ENCODE measurements at regions not wholly inside any gene's neighbourhood (a gene's known extent, or its start where the extent isn't known, plus 50 kb on each side); places are given as distances from the start of the nearest gene placed in this dataset.
"Not testable (repeated sequence)": the region's sequence is repeated elsewhere in the genome, so short reads cannot be mapped to it uniquely, and the experiment has no call there.

DNA sequence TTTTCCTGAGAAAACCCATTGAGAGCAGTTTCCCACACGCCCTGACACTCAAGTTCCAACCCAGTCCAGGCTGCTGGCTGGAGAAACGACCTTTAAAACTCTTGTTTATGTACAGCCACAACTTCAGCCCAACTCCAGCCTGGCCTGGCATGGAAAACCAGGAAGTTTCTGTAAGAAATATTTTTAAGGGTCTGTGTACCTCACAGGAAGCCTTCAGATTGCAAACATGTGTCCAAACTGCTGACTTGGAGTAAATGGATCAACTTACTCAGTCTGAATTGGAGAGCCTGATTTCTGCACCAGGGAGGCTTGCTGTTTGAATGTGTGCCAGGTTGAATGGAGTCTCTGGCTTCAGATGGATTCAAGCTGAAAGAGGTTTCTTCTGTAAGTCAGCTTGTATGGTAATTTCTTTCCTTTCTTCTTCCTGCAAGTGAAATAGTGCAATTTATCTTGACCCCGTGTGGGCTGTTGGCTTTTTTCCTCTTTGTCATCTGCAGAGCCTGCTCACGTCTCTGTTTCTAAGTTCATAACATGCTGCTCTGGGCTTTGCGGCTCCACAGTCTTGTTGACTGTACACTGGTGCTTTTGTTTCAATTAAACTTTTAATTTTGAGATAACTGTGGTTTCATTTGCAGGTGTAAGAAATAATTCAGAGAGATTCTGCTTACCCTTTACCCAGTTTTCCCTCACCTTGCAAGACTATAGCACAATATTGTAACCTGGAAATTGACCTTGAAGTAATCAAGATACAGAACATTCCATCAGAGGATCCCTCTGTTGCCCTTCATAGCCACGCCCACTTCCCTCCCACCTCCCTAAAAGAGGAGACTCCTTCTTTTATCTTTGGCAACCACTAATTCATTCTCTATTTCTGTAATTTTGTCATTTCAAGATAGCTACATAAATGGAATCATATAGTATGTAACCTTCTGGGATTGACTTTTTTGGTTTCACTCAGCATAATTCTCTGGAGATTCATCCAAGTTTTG is 109.7 kb upstream of the PRMT8 start:
- Histone ChIP-seq H3K4me3 (ENCODE audit: low read length in 2 of 2) (no peak overlapping the region), H3K9me3 (ENCODE audit: control insufficient read depth in 1 of 2, low read length in 2 of 2) (no peaks in the 10 kb centered on the region), H3K4me1 (ENCODE audit: insufficient read depth, low read length) (no peaks in the 10 kb centered on the region), H3K27me3 (ENCODE audit: insufficient read depth, low read length) (no peaks in the 10 kb centered on the region), H3K36me3 (ENCODE audit: insufficient read depth, low read length) (no peaks in the 10 kb centered on the region), H3K27ac (ENCODE audit: low read depth, low read length) (no peak overlapping the region)
- peaks cover 0 to 12% (median 3%) of the 10 kb centered on the region in 8 donors for H3K9me3 Mint-ChIP-seq
- H3K27me3 Mint-ChIP-seq = peaks cover 15 to 23% of the 10 kb centered on the region in 2 donors
- no peak overlapping the region for H3K27ac Mint-ChIP-seq
- CTCF ChIA-PET (ENCODE audit: partially characterized antibody) = no interaction called here
- H3K36me3 Mint-ChIP-seq = no peaks in the 10 kb centered on the region
- POLR2A ChIA-PET (ENCODE audit: partially characterized antibody) = no interaction called here
- DNase-seq = no peak
- H3K4me1 Mint-ChIP-seq = no peaks in the 10 kb centered on the region
- intact Hi-C loops (cut with micrococcal nuclease) = no loop called here
- H3K4me3 Mint-ChIP-seq = no peak overlapping the region

- peaks cover 10% of the 10 kb centered on the region in 2 donors for H3K27me3 Mint-ChIP-seq
- no peak for DNase-seq
- no peak overlapping the region for H3K4me3 Mint-ChIP-seq
- Histone ChIP-seq H3K4me3 (ENCODE audit: low read length in 2 of 2) (no peak overlapping the region), H3K36me3 (ENCODE audit: insufficient read depth, low read length) (no peaks in the 10 kb centered on the region), H3K27ac (ENCODE audit: low read depth, low read length) (no peak overlapping the region), H3K9me3 (ENCODE audit: control insufficient read depth in 1 of 2, low read length in 2 of 2) (no peaks in the 10 kb centered on the region), H3K27me3 (ENCODE audit: insufficient read depth, low read length) (no peaks in the 10 kb centered on the region), H3K4me1 (ENCODE audit: insufficient read depth, low read length) (no peaks in the 10 kb centered on the region)
- no peak overlapping the region for H3K27ac Mint-ChIP-seq
- ChIA-PET CTCF (ENCODE audit: partially characterized antibody) (no interaction called here), POLR2A (ENCODE audit: partially characterized antibody) (no interaction called here)
- H3K9me3 Mint-ChIP-seq = peaks cover 0 to 6% (median 3%) of the 10 kb centered on the region in 8 donors
- no peaks in the 10 kb centered on the region for H3K36me3 Mint-ChIP-seq
- peaks cover 0 to 1% (median 0%) of the 10 kb centered on the region in 4 donors for H3K4me1 Mint-ChIP-seq
- intact Hi-C loops (cut with micrococcal nuclease) = no loop called here
These were observed 101.0 kb upstream of the PRMT8 start for GRCh38 chr12:3389986-3390385.

GRCh38 chr12:3397596-3397995 is 93.4 kb upstream of the PRMT8 start:
- DNase-seq; H3K9me3 Mint-ChIP-seq; H3K4me3 Mint-ChIP-seq; H3K27ac ChIP-seq (ENCODE audit: low read depth, low read length); H3K27me3 ChIP-seq (ENCODE audit: insufficient read depth, low read length); H3K36me3 Mint-ChIP-seq; H3K4me3 ChIP-seq (ENCODE audit: low read length in 2 of 2); H3K36me3 ChIP-seq (ENCODE audit: insufficient read depth, low read length); H3K4me1 ChIP-seq (ENCODE audit: insufficient read depth, low read length); CTCF ChIA-PET (ENCODE audit: partially characterized antibody); H3K4me1 Mint-ChIP-seq; intact Hi-C loops (cut with micrococcal nuclease); POLR2A ChIA-PET (ENCODE audit: partially characterized antibody); H3K27ac Mint-ChIP-seq; H3K9me3 ChIP-seq (ENCODE audit: control insufficient read depth in 1 of 2, low read length in 2 of 2): not testable (repeated sequence)
- peaks cover 9 to 12% of the 10 kb centered on the region in 2 donors for H3K27me3 Mint-ChIP-seq

DNA sequence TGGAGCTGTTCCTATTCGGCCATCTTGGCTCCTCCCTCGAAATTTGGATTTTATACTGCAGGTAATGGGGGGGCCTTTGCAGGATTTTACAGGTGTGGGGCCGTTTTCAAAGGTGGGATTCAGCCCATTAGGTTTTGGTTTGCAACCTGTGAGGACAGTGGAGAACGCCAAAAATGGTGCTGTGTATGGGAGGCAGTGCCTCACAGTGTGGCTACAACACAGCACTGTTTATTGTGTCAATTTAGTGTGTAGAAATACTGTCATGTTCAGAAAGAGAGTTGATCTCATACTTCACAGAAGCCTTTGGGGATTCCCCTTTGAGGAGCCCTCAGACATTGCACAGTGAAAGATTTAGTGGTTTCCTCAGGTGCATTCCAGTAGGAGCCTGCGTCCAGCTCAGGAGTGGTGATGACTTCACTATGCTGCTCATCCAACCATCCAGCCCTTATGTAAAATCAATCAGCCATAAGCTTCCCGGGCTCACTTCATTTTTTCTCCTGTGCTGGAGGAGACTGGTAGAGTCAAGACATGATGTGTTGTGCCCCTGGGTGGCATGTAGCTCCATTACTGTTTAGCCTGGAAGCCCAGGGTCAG is 92.7 kb upstream of the PRMT8 start:
- CTCF ChIA-PET (ENCODE audit: partially characterized antibody) = no interaction called here
- Mint-ChIP-seq H3K27ac (no peak overlapping the region), H3K27me3 (peaks cover 9 to 12% of the 10 kb centered on the region in 2 donors), H3K4me3 (no peak overlapping the region), H3K9me3 (peaks cover 0 to 14% (median 10%) of the 10 kb centered on the region in 8 donors), H3K4me1 (no peaks in the 10 kb centered on the region), H3K36me3 (peaks cover 0 to 2% of the 10 kb centered on the region in 2 donors)
- H3K27me3 ChIP-seq (ENCODE audit: insufficient read depth, low read length) = no peaks in the 10 kb centered on the region
- H3K27ac ChIP-seq (ENCODE audit: low read depth, low read length) = no peak overlapping the region
- no peaks in the 10 kb centered on the region for H3K36me3 ChIP-seq (ENCODE audit: insufficient read depth, low read length)
- DNase-seq = no peak
- no peaks in the 10 kb centered on the region for H3K4me1 ChIP-seq (ENCODE audit: insufficient read depth, low read length)
- POLR2A ChIA-PET (ENCODE audit: partially characterized antibody) = no interaction called here
- no peaks in the 10 kb centered on the region for H3K9me3 ChIP-seq (ENCODE audit: control insufficient read depth in 1 of 2, low read length in 2 of 2)
- no peak overlapping the region for H3K4me3 ChIP-seq (ENCODE audit: low read length in 2 of 2)
- intact Hi-C loops (cut with micrococcal nuclease) = no loop called here

GRCh38 chr12:3405821-3406220 is 85.2 kb upstream of the PRMT8 start:
- Mint-ChIP-seq H3K27ac (no peak overlapping the region), H3K4me3 (no peak overlapping the region), H3K9me3 (peaks cover 3 to 69% (median 51%) of the 10 kb centered on the region in 8 donors), H3K36me3 (no peaks in the 10 kb centered on the region), H3K4me1 (no peaks in the 10 kb centered on the region), H3K27me3 (no peaks in the 10 kb centered on the region)
- Histone ChIP-seq H3K9me3 (ENCODE audit: control insufficient read depth in 1 of 2, low read length in 2 of 2) (peaks cover 0 to 17% of the 10 kb centered on the region in 2 donors), H3K27ac (ENCODE audit: low read depth, low read length) (no peak overlapping the region), H3K27me3 (ENCODE audit: insufficient read depth, low read length) (no peaks in the 10 kb centered on the region), H3K4me3 (ENCODE audit: low read length in 2 of 2) (no peak overlapping the region), H3K36me3 (ENCODE audit: insufficient read depth, low read length) (no peaks in the 10 kb centered on the region), H3K4me1 (ENCODE audit: insufficient read depth, low read length) (no peaks in the 10 kb centered on the region)
- intact Hi-C loops (cut with micrococcal nuclease) = no loop called here
- POLR2A ChIA-PET (ENCODE audit: partially characterized antibody) = no interaction called here
- CTCF ChIA-PET (ENCODE audit: partially characterized antibody) = interaction anchor here (1.0 kb wide), 1 partner anchor 106 kb away, joined by 3 read pairs; no protein-coding TSS in a partner anchor
- no peak for DNase-seq

DNA sequence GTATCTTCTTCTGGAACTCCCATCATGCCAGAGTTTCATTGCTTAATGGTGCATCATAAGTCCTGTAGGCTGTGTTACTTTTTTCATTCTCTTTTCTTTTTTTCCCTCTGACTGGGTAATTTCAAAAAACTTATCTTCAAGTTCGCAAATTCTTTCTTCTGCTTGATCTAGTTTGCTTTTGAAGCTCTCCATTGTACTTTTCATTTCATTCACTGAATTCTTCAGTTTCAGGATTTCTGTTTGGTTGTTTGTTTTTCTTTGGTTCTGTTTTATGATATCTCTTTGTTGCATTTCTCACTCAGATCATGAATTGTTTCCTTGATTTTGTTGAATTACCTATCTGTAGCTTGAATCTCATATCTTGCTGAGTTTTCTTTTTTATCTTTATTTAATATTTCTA is 83.3 kb upstream of the PRMT8 start:
- Histone ChIP-seq H3K4me3 (ENCODE audit: low read length in 2 of 2) (no peak overlapping the region), H3K9me3 (ENCODE audit: control insufficient read depth in 1 of 2, low read length in 2 of 2) (peaks cover 0 to 17% of the 10 kb centered on the region in 2 donors), H3K27ac (ENCODE audit: low read depth, low read length) (no peak overlapping the region), H3K36me3 (ENCODE audit: insufficient read depth, low read length) (no peaks in the 10 kb centered on the region), H3K4me1 (ENCODE audit: insufficient read depth, low read length) (no peaks in the 10 kb centered on the region), H3K27me3 (ENCODE audit: insufficient read depth, low read length) (no peaks in the 10 kb centered on the region)
- H3K9me3 Mint-ChIP-seq = peaks cover 3 to 65% (median 48%) of the 10 kb centered on the region in 8 donors
- peaks cover 0 to 8% of the 10 kb centered on the region in 2 donors for H3K27me3 Mint-ChIP-seq
- no peak overlapping the region for H3K27ac Mint-ChIP-seq
- POLR2A ChIA-PET (ENCODE audit: partially characterized antibody) = no interaction called here
- no peaks in the 10 kb centered on the region for H3K36me3 Mint-ChIP-seq
- intact Hi-C loops (cut with micrococcal nuclease) = no loop called here
- CTCF ChIA-PET (ENCODE audit: partially characterized antibody) = interaction anchor here (0.8 kb wide), 1 partner anchor 77 kb away, joined by 3 read pairs; no protein-coding TSS in a partner anchor
- no peaks in the 10 kb centered on the region for H3K4me1 Mint-ChIP-seq
- DNase-seq = no peak
- no peak overlapping the region for H3K4me3 Mint-ChIP-seq

GRCh38 chr12:3409662-3410061 is 81.3 kb upstream of the PRMT8 start:
- Mint-ChIP-seq H3K27ac (no peak overlapping the region), H3K9me3 (peaks cover 0 to 53% (median 38%) of the 10 kb centered on the region in 8 donors), H3K4me3 (no peak overlapping the region), H3K27me3 (peaks cover 8 to 12% of the 10 kb centered on the region in 2 donors), H3K36me3 (no peaks in the 10 kb centered on the region), H3K4me1 (no peaks in the 10 kb centered on the region)
- H3K4me1 ChIP-seq (ENCODE audit: insufficient read depth, low read length) = no peaks in the 10 kb centered on the region
- intact Hi-C loops (cut with micrococcal nuclease) = no loop called here
- no peaks in the 10 kb centered on the region for H3K36me3 ChIP-seq (ENCODE audit: insufficient read depth, low read length)
- no peak overlapping the region for H3K4me3 ChIP-seq (ENCODE audit: low read length in 2 of 2)
- H3K27ac ChIP-seq (ENCODE audit: low read depth, low read length) = no peak overlapping the region
- H3K27me3 ChIP-seq (ENCODE audit: insufficient read depth, low read length) = no peaks in the 10 kb centered on the region
- DNase-seq = no peak
- H3K9me3 ChIP-seq (ENCODE audit: control insufficient read depth in 1 of 2, low read length in 2 of 2) = peaks cover 0 to 17% of the 10 kb centered on the region in 2 donors
- ChIA-PET POLR2A (ENCODE audit: partially characterized antibody) (no interaction called here), CTCF (ENCODE audit: partially characterized antibody) (no interaction called here)
